ENCODE measurements at regions not wholly inside any gene's neighbourhood (a gene's known extent, or its start where the extent isn't known, plus 50 kb on each side); places are given as distances from the start of the nearest gene placed in this dataset.

GRCh38 chr10:117666166-117666565, 123.6 kb downstream of the EMX2 start:
- Histone ChIP-seq H3K9ac (ENCODE audit: control insufficient read depth, insufficient read depth, low read length) (no peak overlapping the region), H4K20me1 (ENCODE audit: control insufficient read depth, insufficient read depth) (no peaks in the 10 kb centered on the region), H3K9me3 (replicated peaks; ENCODE audit: control insufficient read depth, insufficient read depth, low read length) (peaks cover 3% of the 10 kb centered on the region; the same call in 2 of the 3 replicates), H3K79me2 (ENCODE audit: control insufficient read depth, insufficient read depth, low read length) (no peaks in the 10 kb centered on the region), H2AFZ (ENCODE audit: control insufficient read depth, low read depth, low read length) (no peak overlapping the region), H3K4me1 (ENCODE audit: control insufficient read depth, insufficient read depth, low read length) (peaks cover 8% of the 10 kb centered on the region), H3K27me3 (replicated peaks in 1 of 2; ENCODE audit: control insufficient read depth in 2 of 2, insufficient read depth in 2 of 2, low read length in 1 of 2) (no peaks in the 10 kb centered on the region), H3K4me2 (ENCODE audit: control insufficient read depth, insufficient read depth) (no peak overlapping the region), H3K4me3 (no peak overlapping the region), H3K36me3 (ENCODE audit: control insufficient read depth in 2 of 2, insufficient read depth in 2 of 2, low read length in 1 of 2) (no peaks in the 10 kb centered on the region), H3K27ac (ENCODE audit: control insufficient read depth, insufficient read depth) (no peak overlapping the region)
- no peak for FAIRE-seq
- no peak for ATAC-seq
- ChIA-PET POLR2A (interaction anchor here (1.1 kb wide), 1 partner anchor 13 kb away, joined by 6 read pairs; no protein-coding TSS in a partner anchor), CTCF (interaction anchor here (1.3 kb wide), 1 partner anchor 12 kb away, joined by 3 read pairs; no protein-coding TSS in a partner anchor), SMC1A (ENCODE audit: uncharacterized antibody, unreplicated experiment) (interaction anchor here (1.4 to 8.2 kb wide), 3 partner anchors 10 to 20 kb away, joined by 3 to 97 read pairs (median 8); no protein-coding TSS in a partner anchor), RAD21 (ENCODE audit: unreplicated experiment) (interaction anchor here (3.1 to 5.0 kb wide), 2 partner anchors 13 to 44 kb away, joined by 11 to 64 read pairs; no protein-coding TSS in a partner anchor)
- intact Hi-C loops (cut with micrococcal nuclease; ENCODE audit: unreplicated experiment) (no loop called here), in situ Hi-C loops (cut with MboI) (no loop called here)
- BruUV-seq (replicated peaks): no TSS peak
- TF ChIP-seq POLR2AphosphoS2 (IDR thresholded peaks at IDR 0.05; ENCODE audit: low read depth, low read length) (no peak), SMC3 (IDR thresholded peaks at IDR 0.05; ENCODE audit: borderline replicate concordance, low read length) (no peak), TARDBP (IDR thresholded peaks at IDR 0.05; ENCODE audit: borderline replicate concordance) (no peak), SIX5 (IDR thresholded peaks at IDR 0.05; ENCODE audit: low read depth, low read length, severe bottlenecking) (no peak), ASH2L (IDR thresholded peaks at IDR 0.05; ENCODE audit: borderline replicate concordance, low read depth) (no peak), WRNIP1 (IDR thresholded peaks at IDR 0.05; ENCODE audit: borderline replicate concordance, low read depth, low read length) (no peak), SP1 (IDR thresholded peaks at IDR 0.05; ENCODE audit: low read depth, low read length) (no peak), PAX8 (IDR thresholded peaks at IDR 0.05) (no peak), HDAC6 (IDR thresholded peaks at IDR 0.05; ENCODE audit: unreplicated experiment) (no peak), RUNX3 (IDR thresholded peaks at IDR 0.05; ENCODE audit: low read length) (no peak), TCF3 (IDR thresholded peaks at IDR 0.05; ENCODE audit: borderline replicate concordance, insufficient read depth, low read depth, low read length) (no peak), HDAC2 (IDR thresholded peaks at IDR 0.05) (no peak), NFYA (IDR thresholded peaks at IDR 0.05; ENCODE audit: borderline replicate concordance, low read depth, low read length) (no peak), RELA (IDR thresholded peaks at IDR 0.05; ENCODE audit: borderline replicate concordance, partially characterized antibody) (no peak), NBN (IDR thresholded peaks at IDR 0.05) (no peak), CEBPB (IDR thresholded peaks at IDR 0.05; ENCODE audit: borderline replicate concordance in 1 of 2, low read depth in 2 of 2, low read length in 2 of 2) (no peak), RAD51 (IDR thresholded peaks at IDR 0.05) (no peak), SMAD5 (IDR thresholded peaks at IDR 0.05; ENCODE audit: low read depth) (no peak)
- DNase-seq (ENCODE audit: low read depth, low spot score): no peak
- WGBS (ENCODE audit: insufficient coverage, insufficient replicate concordance, low lambda C conversion rate, missing lambda C conversion rate): 48% methylated on average over 5 of the region's 5 CpGs

Measured in GM12878 (cell line).